Activated CD4-positive, CD25-positive, alpha-beta regulatory T cell treated with anti-CD3 and anti-CD28 coated beads, Interleukin-2, amount 50 U/mL, for 24 hours (primary cell): ENCODE measurements at regions not wholly inside any gene's neighbourhood (a gene's known extent, or its start where the extent isn't known, plus 50 kb on each side); places are given as distances from the start of the nearest gene placed in this dataset.

Experiments used
- ATAC-seq, 2 donors: fragments of 150-1000 bp; cut with Tn5 transposase; one replicate each; pipeline ENCODE4 v1.10.0; 2021; ENCODE audit warnings: mild to moderate bottlenecking in 1 of 2, moderate library complexity in 1 of 2

GRCh38 chr14:101196795-101197590 lies 293.5 kb upstream of the RTL1 start:
- no peak for ATAC-seq

- no peak for ATAC-seq
Observed at GRCh38 chr14:101197595-101198397, 294.3 kb upstream of the RTL1 start.

- no peak for ATAC-seq
Observed at GRCh38 chr14:101198398-101199027, 295.0 kb upstream of the RTL1 start.

GRCh38 chr14:101199028-101199770 lies 295.7 kb upstream of the RTL1 start:
- ATAC-seq: no peak

GRCh38 chr14:101200008-101200649 lies 296.6 kb upstream of the RTL1 start:
- no peak for ATAC-seq

GRCh38 chr14:101200650-101201516 lies 297.4 kb upstream of the RTL1 start:
- no peak for ATAC-seq

- no peak for ATAC-seq
Observed at GRCh38 chr14:101201535-101202151, 298.1 kb upstream of the RTL1 start.

- ATAC-seq: no peak
Observed at GRCh38 chr14:101202627-101203404, 299.3 kb upstream of the RTL1 start.

GRCh38 chr14:101206556-101206955 lies 303.0 kb upstream of the RTL1 start:
- ATAC-seq: no peak

GRCh38 chr14:101207041-101207440 lies 303.5 kb upstream of the RTL1 start:
- ATAC-seq: no peak

- no peak for ATAC-seq
Observed at GRCh38 chr14:101207897-101208296, 304.4 kb upstream of the RTL1 start.

GRCh38 chr14:101209594-101209993 lies 306.1 kb upstream of the RTL1 start:
- no peak for ATAC-seq

GRCh38 chr14:101215266-101215665 lies 311.7 kb upstream of the RTL1 start:
- no peak for ATAC-seq

GRCh38 chr14:101215927-101216326 lies 312.4 kb upstream of the RTL1 start:
- no peak for ATAC-seq

GRCh38 chr14:101216366-101217079 lies 313.0 kb upstream of the RTL1 start:
- no peak for ATAC-seq

- no peak for ATAC-seq
Observed at GRCh38 chr14:101217080-101217463, 313.6 kb upstream of the RTL1 start.

GRCh38 chr14:101217616-101218371 lies 314.3 kb upstream of the RTL1 start:
- ATAC-seq: no peak

GRCh38 chr14:101219896-101220703 lies 316.6 kb upstream of the RTL1 start:
- ATAC-seq: no peak
